SK-MEL-5 (cell line): ENCODE measurements at regions not wholly inside any gene's neighbourhood (a gene's known extent, or its start where the extent isn't known, plus 50 kb on each side); places are given as distances from the start of the nearest gene placed in this dataset.
A peak's percentile ranks its signal among the peaks of the same experiment; 100 is the strongest.

Experiments used
- DNase-seq: peaks from one replicate; pipeline ENCODE4 v3.0.0-alpha.2; 2016; ENCODE audit warnings: low read depth, low spot score
- in situ Hi-C: cut with HindIII; loops from 2 replicates; pipeline ENCODE4 v1.10.0; 2016; ENCODE audit warnings: low sequenced_read_pairs, high pct_unique_total_duplicates, low pct_unique_long_range_greater_than_20kb

DNA sequence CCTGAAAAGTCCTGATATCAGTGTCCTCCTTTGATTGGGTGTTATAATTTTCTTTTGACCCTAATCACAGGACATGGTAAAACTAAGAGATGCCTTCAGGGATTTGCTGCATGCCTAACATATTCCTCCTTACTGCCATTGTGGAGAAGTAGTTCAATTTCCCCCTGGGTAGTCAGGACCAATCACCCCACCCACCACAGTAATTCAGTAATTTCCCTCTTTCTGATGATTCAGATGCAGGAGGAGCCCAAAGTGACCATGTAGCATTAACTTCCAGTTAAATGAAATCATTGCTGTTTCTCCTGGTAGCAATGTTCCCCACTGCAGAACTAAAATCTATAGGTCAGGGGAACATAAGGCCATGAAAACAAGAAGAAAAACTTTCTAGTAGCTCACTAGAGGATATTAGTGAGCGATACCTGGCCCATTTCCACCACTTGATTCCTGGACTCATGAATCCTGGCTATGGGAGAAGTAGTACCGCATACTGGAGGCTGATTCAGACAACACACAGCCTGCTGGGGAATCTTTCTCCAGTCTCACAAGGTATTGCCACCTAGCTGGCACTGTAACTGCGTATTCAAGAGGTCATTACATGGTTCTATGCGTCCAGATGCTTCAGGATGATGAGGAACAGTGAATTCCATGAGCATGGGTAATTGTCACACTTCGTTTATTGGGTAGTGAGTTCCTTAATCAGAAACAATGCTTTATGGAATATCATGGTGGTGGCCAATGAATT, 561.2 kb downstream of the HAO1 start:
- in situ Hi-C loops: no loop called here
- DNase-seq: no peak

DNA sequence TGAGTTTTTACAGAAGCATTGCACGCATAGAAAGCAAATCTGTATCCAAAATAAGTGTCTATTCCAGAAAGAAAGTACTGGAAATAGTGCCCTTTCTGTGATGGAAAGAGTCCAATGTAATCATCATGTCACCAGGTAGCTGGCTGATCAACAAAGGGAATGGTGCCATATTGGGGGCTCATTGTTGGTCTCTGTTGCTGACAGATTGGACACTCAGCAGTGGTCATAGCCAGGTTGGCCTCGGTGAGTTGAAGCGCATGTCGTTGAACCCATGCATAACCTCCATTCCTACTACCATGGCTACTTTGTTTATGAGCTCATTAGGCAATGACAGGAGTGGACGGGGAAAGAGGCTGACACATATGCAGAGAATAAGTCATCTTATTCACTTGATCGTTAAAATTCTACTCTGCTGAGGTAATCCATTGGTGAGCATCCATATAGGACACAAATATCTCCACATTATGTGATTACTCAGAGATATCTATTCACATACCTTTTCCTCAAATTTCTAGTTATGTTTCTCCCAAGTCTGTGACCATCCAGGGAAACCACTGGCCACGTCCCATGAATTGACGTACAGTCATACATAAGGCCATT, 560.5 kb downstream of the HAO1 start:
- DNase-seq: no peak
- in situ Hi-C loops: no loop called here

DNA sequence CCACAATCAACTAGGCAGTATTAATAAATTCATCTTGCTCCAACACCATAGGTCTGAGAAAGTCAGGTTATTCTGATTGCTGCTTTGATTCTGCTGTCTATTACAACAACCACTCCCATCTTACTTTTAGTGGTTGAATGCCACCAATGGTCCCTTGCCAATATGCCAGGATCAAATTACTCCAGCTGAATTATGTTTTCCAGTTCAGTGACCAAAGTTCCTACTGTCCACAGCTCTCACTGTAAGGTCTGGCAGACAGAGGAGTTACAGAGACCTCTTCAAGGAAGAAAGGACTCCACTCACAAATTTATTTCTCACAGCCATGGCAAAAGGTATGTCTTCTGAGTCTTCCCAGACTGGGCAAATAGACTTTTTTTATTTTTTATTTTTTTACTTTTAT, 557.0 kb downstream of the HAO1 start:
- in situ Hi-C loops: no loop called here

DNA sequence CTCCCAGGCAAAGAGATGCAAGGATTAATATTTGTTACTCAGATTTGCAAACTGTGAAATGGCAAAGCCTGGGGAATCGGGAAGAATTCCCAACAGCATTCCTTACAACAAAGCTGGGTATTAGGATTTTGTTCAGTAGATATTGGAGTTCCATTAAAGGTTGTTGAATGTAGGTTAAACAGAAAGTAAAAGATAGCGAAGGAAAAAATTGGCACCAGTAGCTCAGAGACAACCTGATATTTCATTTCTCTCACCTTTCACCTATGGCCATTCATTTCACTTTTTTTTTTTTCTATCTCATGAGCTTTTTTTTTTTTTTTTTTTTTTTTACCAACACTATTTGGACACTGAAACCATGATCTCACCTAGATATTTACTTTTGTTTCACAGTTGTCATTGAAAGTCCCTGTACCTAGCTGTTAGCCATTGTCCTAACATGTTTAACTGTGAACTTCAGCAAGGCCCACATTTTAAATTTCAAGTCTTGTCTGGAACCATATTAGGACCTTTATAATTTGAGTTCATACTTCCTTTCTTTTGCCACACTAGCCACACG, 552.5 kb downstream of the HAO1 start:
- in situ Hi-C loops: no loop called here

More for the DNA sequence above, 557.0 kb downstream of the HAO1 start:
- no peak for DNase-seq

DNA sequence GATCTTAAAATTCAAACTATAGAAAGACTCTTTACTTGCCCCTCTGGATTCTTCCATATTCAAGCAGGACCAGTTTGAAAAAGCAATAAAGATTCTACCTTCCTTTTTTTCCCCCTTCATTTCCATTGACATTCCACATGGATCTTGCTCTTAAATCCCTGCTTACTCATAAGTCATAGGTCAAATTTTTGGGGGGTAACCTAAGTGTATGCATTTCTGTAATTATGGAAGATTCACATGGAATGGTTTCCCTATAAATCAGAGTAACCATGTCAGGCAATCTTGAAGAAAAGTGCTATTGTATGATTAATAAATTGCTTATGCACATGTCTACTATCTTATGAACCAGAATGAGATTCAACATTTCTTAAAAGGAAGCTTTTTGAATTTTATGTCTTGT, 551.0 kb downstream of the HAO1 start:
- DNase-seq: no peak
- in situ Hi-C loops: no loop called here

More for the DNA sequence above, 552.5 kb downstream of the HAO1 start:
- no peak for DNase-seq

DNA sequence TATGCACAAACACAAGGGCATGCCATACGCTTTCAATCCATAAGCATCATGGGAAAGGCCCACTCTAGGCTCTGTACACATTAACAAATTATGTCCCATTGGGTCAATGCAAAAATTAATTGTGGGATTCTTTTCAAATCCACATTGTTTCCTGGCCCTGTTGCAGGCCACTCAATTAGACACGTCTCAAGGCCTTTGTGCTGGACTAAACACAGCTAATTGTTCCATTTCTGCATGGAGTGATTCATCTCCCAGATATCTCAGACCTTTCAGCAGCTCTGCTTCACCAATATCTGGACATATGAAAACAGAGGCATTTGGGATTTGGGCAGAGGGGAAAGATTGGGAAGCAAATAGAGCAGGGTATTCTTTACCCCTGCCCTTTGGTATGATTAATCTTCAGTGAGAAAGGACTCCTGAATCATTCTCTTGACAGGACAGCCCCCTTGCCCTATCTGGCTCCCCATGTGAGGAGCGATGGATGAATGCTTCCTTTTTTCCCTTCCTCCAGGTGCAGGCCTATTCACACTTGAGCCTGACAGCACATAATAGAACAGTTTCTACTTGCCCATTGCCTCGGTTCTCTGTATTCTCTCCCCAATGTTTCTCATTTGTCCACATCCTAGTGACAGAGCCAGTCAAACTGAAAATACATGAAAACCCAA, 547.6 kb downstream of the HAO1 start:
- in situ Hi-C loops: no loop called here
- peak; percentile 49 for DNase-seq

DNA sequence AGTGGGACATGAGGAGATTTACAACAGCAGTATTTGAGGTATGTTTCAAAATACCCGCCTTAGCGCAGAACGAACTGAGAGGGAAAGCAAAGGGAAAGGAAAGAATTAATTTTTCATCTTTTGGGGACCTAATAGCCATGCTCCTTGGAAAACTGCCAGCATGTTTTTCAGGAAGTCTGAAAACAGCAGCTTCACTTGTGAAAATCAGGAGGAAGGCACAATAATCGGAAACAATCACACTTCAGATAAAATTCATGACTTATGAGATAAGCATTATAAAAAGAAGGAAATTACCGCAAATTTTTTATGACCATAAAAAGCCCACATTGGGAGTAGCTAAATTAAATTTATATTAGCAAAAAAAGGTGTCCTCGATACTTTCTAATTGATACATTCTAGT, 541.1 kb downstream of the HAO1 start:
- DNase-seq: no peak
- in situ Hi-C loops: no loop called here

DNA sequence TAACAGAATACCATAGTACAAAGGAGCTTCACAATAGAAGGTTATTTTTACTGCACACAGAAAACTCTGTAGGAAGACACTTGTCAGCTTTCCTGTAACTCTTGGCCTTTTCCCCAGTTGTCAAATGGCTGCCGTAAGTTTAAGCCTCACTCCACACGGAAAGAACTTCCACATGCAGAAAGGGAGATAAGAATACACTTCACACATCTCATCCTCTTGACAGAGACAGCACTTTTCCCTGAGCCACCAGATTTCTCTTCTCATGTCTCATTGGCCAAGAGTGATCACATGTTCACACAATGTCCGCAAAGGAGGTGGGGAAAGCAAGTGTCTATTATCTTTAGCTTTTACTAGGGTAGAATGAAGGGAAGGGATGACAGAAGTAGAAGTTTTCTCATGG, 540.7 kb downstream of the HAO1 start:
- in situ Hi-C loops: no loop called here
- DNase-seq: peak; percentile 20

DNA sequence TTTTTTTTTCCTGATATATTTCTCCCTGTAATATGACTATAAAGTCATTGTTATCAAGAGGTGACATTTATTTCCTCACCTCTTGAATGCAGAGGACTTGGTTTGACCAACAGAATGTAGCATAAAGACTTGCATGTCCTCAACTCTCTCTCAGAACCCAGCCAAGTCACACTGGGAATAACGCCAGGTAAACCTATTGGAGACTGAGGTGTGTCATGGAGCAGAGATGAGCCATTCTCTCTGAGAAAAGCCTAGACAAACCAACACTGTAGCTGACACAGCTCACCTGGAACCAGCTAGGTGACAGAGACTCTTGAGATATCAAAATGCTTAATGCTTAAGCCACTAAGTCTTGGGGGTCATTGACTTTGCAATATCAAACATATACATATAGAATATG, 533.6 kb downstream of the HAO1 start:
- DNase-seq: no peak
- in situ Hi-C loops: no loop called here

DNA sequence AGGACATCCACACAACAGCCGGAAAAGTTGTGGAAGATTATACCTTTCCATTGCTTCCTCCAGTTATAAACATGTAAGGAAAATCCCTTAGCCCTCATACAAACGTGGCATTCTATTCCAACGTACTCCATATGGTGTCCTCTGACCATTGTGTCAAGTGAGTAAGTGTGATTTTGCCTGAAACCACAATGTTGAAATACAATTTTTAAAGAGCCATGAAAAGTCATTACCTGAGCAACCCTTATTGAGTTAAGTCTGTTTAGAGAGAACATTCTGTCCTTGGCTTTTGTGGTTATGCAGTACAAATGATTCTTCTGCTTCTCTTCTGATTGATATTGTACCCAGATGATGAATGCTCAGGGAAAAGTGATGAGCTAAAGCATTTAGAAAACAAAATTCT, 530.1 kb downstream of the HAO1 start:
- no peak for DNase-seq
- in situ Hi-C loops: no loop called here

DNA sequence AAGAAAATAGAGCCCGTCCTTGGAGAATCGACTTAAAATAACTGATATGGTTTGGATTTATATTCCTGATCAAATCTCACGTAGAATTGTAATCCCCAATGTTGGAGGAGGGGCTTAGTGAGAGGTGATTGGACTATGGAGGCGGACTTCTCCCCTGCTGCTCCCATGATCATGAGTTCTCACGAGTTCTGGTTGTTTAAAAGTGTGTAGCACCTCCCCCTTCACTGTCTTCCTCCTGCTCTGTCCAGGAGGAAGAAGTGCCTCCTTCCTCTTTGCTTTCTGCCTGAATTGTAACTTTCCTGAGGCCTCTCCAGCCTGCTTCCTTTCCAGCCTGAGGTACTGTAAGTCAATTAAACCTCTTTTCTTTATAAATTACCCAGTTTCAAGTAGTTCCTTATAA, 529.2 kb downstream of the HAO1 start:
- peak; percentile 86 for DNase-seq
- in situ Hi-C loops: no loop called here

DNA sequence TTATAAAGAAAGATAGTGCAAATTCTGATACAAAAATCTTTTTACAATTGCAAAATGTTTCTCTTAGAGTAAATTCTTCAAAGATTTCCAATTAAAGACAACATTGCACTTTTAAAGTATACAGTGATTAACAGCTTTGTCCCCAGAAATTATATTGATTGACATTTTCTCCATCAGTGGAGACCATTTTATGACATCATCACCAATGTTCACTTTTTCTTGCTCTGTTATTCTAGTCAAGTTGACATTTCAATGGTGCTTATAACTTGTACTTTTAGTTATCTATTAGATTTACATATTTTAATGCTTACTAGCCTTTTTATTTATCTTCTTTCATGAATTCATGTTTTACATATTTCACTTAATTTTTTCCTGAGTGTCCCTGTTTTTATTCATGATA, 524.8 kb downstream of the HAO1 start:
- DNase-seq: no peak

DNA sequence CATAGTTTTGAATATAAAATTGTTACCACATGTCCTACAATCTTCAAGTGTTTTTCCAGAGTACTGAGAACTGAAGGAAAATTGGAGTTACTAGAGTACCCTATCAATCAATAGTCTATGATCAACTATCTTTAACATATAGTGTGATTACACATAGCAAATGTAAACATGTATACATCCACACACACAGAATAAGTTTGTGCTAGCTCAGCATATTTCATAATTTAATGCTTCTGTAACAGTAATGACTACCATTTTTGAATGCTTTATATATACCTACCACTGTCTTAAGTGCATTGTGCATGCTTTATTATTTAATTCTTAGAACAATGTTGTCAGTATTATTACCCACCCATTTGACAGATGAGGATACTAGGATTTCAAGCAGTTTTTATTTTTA, 523.9 kb downstream of the HAO1 start:
- DNase-seq: no peak
- in situ Hi-C loops: no loop called here

More for the DNA sequence above, 524.8 kb downstream of the HAO1 start:
- in situ Hi-C loops: no loop called here

DNA sequence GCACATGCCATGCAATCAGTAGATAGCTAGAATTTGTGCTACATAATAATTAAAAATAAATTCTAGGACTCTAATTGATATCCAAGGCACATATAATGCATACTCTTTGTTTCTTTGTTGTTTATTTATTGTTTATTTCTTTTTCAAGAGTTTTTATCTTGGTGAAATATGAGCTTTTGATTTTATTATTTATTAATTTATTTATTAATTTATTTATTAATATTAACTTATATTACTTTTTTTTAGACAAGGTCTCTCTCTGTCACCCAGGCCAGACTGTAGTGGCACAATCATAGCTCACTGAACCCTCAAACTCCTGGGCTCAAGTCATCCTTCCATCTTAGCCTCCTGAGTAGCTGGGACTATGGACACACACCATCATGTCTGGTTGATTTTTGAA, 519.9 kb downstream of the HAO1 start:
- in situ Hi-C loops: no loop called here
- DNase-seq: no peak

DNA sequence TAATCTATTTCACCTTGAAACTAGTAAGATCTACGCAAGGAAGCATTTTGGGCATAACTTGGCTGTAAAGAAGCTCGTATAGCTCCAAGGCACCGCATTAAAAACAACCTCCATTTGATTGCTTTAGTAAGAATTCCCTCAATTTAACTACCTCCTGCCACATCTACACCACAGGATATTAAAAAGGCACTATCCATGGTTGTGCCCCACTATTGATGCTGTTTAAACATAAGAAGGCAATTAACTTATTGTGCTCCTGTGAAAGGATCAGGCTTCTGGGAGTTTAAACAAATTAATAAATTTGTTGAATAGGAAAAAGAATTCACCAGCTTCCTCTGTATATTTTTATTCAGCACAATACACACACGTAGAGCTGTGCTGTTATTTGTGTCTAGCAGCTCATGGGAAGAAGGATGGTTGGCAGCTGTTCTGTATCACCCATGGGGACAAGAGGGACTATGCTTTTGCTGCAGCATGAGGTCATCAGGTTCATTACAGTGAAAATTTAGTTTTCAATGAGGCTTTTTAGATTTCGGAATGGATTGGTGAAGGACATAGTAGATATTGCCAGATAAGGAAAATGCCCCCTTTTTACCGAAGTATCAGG, 513.3 kb downstream of the HAO1 start:
- DNase-seq: no peak

DNA sequence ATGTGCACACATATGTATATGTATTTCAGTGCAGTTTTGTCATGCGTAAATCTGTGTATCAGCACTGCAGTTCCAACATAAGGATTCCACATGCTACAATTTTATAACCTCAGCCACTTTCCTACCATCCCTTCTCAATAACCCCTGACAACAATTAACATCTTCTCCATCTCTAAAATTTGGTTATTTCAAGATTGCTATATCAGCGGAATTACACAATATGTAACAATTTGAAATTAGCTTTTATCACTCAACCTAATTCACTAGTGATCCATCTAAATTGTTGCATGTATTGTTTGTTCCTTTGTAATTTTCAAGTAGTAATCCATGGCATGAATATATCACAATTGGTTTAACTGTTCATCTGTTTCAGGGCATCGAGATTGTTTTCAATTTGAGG, 511.3 kb downstream of the HAO1 start:
- DNase-seq: no peak
- in situ Hi-C loops: no loop called here

More for the DNA sequence above, 513.3 kb downstream of the HAO1 start:
- in situ Hi-C loops: no loop called here

DNA sequence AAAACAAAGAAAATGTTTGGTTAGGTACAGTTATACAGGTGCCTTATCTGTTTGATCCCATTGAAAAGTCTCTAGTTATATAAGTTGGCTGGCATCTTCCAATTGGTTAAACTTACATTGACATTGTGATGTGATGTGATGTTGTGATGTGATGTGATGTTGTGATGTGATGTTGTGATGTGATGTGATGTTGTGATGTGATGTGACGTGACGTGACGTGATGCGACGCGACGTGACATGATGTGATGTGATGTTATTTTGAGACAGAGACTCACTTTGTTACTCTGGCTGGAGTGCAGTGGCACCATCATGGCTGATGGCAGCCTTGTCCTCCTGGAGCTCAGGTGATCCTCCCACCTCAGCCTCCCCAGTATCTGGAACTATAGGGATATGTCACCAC, 507.6 kb downstream of the HAO1 start:
- no peak for DNase-seq
- in situ Hi-C loops: no loop called here

DNA sequence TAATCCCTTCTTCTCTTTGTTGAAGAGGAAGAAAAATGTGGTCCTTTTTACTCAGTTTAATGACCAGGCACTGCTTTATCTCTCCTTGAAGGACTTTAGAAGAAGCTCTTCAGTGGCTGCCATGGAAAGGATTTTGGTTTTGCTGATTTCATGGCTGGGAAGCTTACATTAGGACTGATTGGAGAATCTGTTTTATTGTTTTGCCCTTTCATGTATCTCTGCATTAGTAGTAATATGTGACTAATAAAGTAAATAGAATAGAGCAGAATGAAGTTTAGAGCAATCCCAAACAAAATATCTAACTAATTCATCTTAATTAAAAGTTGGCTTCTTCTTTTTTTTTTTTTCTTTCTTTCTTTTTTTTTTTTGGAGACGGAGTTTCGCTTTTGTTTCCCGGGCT, 502.9 kb downstream of the HAO1 start:
- in situ Hi-C loops: no loop called here
- DNase-seq: no peak
